HCT116 (cell line): ENCODE measurements at regions not wholly inside any gene's neighbourhood (a gene's known extent, or its start where the extent isn't known, plus 50 kb on each side); places are given as distances from the start of the nearest gene placed in this dataset.

ENCODE experiments used
- ATAC-seq: fragments of 200-7000 bp; cut with Tn5 transposase; 2 replicates; pipeline ENCODE4 v1.9.1; 2020; ENCODE audit warnings: mild to moderate bottlenecking, moderate library complexity
- BruUV-seq: library from RNA; stranded (reverse); fragments of 400-500 nt; replicated peaks from 2 replicates; lab custom pipeline; 2021; lab: Mats Ljungman, UMichigan
- CTCF ChIA-PET: fragments of 300-600 bp; sonication (Branson Sonifier 250); formaldehyde crosslinking; loops from one replicate; lab custom pipeline; 2021; ENCODE audit warnings: antibody characterized with exemption; lab: Charles Lee
- POLR2A ChIA-PET: fragments of 300-600, 350-600 bp; sonication (Branson Sonifier 250); formaldehyde crosslinking; loops from one replicate; lab custom pipeline; 2021; ENCODE audit warnings: antibody characterized with exemption; lab: Charles Lee
- RAD21 ChIA-PET, 2 experiments: fragments of 300-600 bp; sonication (Branson Sonifier 250); formaldehyde crosslinking; loops; one replicate each; lab custom pipeline; 2023; ENCODE audit warnings: low total read pairs in 2 of 2; ENCODE audit not compliant: uncharacterized antibody in 2 of 2, unreplicated experiment in 2 of 2, low non-redundant PET in 1 of 2; lab: Charles Lee
- DNase-seq: peaks from one replicate; pipeline ENCODE4 v3.0.0-alpha.2; 2010; ENCODE audit warnings: low read depth, low spot score
- H2AFZ ChIP-seq: fragments of 200-600 bp; shearing (Covaris generic), sonication (generic); 2 replicates; pipeline ENCODE4 v1.6.1; 2017; ENCODE audit warnings: low read depth, mixed run types, mixed read lengths, antibody characterized with exemption, low read length; ENCODE audit not compliant: poor library complexity, severe bottlenecking
- H3K27ac ChIP-seq: 2 replicates; pipeline ENCODE4 v1.5.1; 2012; ENCODE audit warnings: low read depth, low read length
- H3K27me3 ChIP-seq: fragments of 200-600 bp; sonication (generic); 2 replicates; pipeline ENCODE4 v1.6.1; 2016; ENCODE audit warnings: mixed run types, low read length, mixed read lengths; ENCODE audit not compliant: insufficient read depth
- H3K36me3 ChIP-seq, 2 experiments: fragments of 200-500 bp in 1 of 2; fragments of 200-600 bp in 1 of 2; sonication (Bioruptor generic) in 1 of 2; sonication (generic) in 1 of 2; 2 replicates each; pipeline versions ENCODE4 v1.5.1 to v1.6.1; 2014 to 2016; ENCODE audit warnings: low read length in 2 of 2, inconsistent platforms in 1 of 2, mixed read lengths in 1 of 2, mixed run types in 1 of 2; ENCODE audit not compliant: insufficient read depth in 2 of 2, control insufficient read depth in 1 of 2
- H3K4me1 ChIP-seq, 2 experiments: fragments of 200-600 bp in 1 of 2; sonication (generic) in 1 of 2; 2 replicates each; pipeline versions ENCODE4 v1.5.1 to v1.6.1; 2012 to 2017; ENCODE audit warnings: low read length in 2 of 2, inconsistent platforms in 1 of 2, mild to moderate bottlenecking in 1 of 2, mixed read lengths in 1 of 2, mixed run types in 1 of 2, moderate library complexity in 1 of 2; ENCODE audit not compliant: insufficient read depth in 2 of 2, control insufficient read depth in 1 of 2
- H3K4me2 ChIP-seq: fragments of 200-600 bp; sonication (generic); 2 replicates; pipeline ENCODE4 v1.6.1; 2017; ENCODE audit warnings: mixed run types, low read length, mixed read lengths
- H3K4me3 ChIP-seq, 2 experiments: fragments of 200-600 bp in 1 of 2; sonication (generic) in 1 of 2; replicated peaks in 1 of 2; 2 replicates each; pipeline ENCODE4 v1.5.1; 2011 to 2016; ENCODE audit warnings: low read length in 2 of 2, control low read depth in 1 of 2, low read depth in 1 of 2, mild to moderate bottlenecking in 1 of 2, mixed read lengths in 1 of 2, mixed run types in 1 of 2
- H3K79me2 ChIP-seq: fragments of 200-600 bp; sonication (generic); 2 replicates; pipeline ENCODE4 v1.6.1; 2017; ENCODE audit warnings: mild to moderate bottlenecking, mixed run types, low read length, moderate library complexity, mixed read lengths; ENCODE audit not compliant: insufficient read depth
- H3K9ac ChIP-seq: fragments of 200-600 bp; sonication (generic); 2 replicates; pipeline ENCODE4 v1.6.1; 2016; ENCODE audit warnings: low read length, mixed read lengths
- H3K9me2 ChIP-seq: fragments of 200-600 bp; sonication (generic), shearing (Covaris generic); 2 replicates; pipeline ENCODE4 v1.6.1; 2017; ENCODE audit warnings: mixed run types, mild to moderate bottlenecking, moderate library complexity; ENCODE audit not compliant: insufficient read depth
- H3K9me3 ChIP-seq, 2 experiments: fragments of 200-500 bp in 1 of 2; fragments of 200-600 bp in 1 of 2; sonication (Bioruptor generic) in 1 of 2; sonication (generic) in 1 of 2; 2 replicates each; pipeline ENCODE4 v1.6.1; 2014 to 2017; ENCODE audit warnings: low read length in 2 of 2, mixed read lengths in 2 of 2, inconsistent platforms in 1 of 2, low read depth in 1 of 2, mild to moderate bottlenecking in 1 of 2, mixed run types in 1 of 2, moderate library complexity in 1 of 2; ENCODE audit not compliant: control insufficient read depth in 1 of 2, insufficient read depth in 1 of 2
- H4K20me1 ChIP-seq: fragments of 200-600 bp; sonication (generic), shearing (Covaris generic); 2 replicates; pipeline ENCODE4 v1.6.1; 2017; ENCODE audit warnings: mixed run types, mild to moderate bottlenecking, moderate library complexity; ENCODE audit not compliant: insufficient read depth
- ELF1 ChIP-seq: IDR thresholded peaks from 2 replicates; pipeline ENCODE4 v1.6.1; 2012; ENCODE audit warnings: low read depth, borderline replicate concordance
- FOSL1 ChIP-seq: IDR thresholded peaks from 2 replicates; pipeline ENCODE4 v1.6.1; 2012; ENCODE audit warnings: low read depth
- JUND ChIP-seq: IDR thresholded peaks from 2 replicates; pipeline ENCODE4 v1.6.1; 2012
- POLR2A ChIP-seq: IDR thresholded peaks from 2 replicates; pipeline ENCODE4 v1.7.0; 2011; ENCODE audit warnings: borderline replicate concordance; ENCODE audit not compliant: insufficient read depth, insufficient read length; ENCODE audit errors: extremely low read depth
- SIN3A ChIP-seq: IDR thresholded peaks from 2 replicates; pipeline ENCODE4 v1.6.1; 2012; ENCODE audit warnings: low read depth
- SRF ChIP-seq: IDR thresholded peaks from 2 replicates; pipeline ENCODE4 v1.6.1; 2012; ENCODE audit warnings: low read depth
- intact Hi-C: fragments of 100-400 bp; cut with micrococcal nuclease; formaldehyde crosslinking; loops from 2 replicates; pipeline ENCODE4 v1.10.0; 2022
- TF ChIP-seq, protein P1 (sequence below): IDR thresholded peaks from 2 replicates; pipeline ENCODE4 v1.6.1; 2012
- TF ChIP-seq, protein P2 (sequence below): IDR thresholded peaks from 2 replicates; pipeline ENCODE4 v1.6.1; 2012; ENCODE audit warnings: low read depth

DNA sequence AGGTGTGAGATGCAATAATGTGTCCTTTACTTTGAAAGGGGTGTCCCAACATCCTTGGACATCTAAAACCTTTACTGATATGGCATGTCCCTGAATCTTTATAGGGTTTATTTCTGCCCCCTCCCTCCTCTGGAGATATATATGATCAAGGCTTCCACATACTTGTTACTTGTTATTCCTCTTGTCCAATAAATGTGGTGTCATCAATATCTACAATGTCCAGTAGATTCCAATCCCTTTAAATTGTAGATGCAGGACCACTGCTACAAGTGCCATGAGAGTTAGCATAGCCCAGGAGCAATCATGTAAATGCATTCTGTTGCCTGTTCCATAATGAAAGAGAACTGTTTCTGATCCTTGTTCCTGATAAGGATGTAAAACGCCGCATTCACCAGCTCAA is 479.7 kb upstream of the MEIS1 start:
- no peaks in the 10 kb centered on the region; the same call in 1 of the 2 replicates for H4K20me1 ChIP-seq
- TF ChIP-seq POLR2A: no peak
- no peak for TF ChIP-seq JUND
- TF ChIP-seq, protein P1, sequence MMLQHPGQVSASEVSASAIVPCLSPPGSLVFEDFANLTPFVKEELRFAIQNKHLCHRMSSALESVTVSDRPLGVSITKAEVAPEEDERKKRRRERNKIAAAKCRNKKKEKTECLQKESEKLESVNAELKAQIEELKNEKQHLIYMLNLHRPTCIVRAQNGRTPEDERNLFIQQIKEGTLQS: no peak
- no peak for TF ChIP-seq SRF
- TF ChIP-seq ELF1: no peak
- TF ChIP-seq FOSL1: no peak
- no peak for TF ChIP-seq SIN3A
- TF ChIP-seq, protein P2, sequence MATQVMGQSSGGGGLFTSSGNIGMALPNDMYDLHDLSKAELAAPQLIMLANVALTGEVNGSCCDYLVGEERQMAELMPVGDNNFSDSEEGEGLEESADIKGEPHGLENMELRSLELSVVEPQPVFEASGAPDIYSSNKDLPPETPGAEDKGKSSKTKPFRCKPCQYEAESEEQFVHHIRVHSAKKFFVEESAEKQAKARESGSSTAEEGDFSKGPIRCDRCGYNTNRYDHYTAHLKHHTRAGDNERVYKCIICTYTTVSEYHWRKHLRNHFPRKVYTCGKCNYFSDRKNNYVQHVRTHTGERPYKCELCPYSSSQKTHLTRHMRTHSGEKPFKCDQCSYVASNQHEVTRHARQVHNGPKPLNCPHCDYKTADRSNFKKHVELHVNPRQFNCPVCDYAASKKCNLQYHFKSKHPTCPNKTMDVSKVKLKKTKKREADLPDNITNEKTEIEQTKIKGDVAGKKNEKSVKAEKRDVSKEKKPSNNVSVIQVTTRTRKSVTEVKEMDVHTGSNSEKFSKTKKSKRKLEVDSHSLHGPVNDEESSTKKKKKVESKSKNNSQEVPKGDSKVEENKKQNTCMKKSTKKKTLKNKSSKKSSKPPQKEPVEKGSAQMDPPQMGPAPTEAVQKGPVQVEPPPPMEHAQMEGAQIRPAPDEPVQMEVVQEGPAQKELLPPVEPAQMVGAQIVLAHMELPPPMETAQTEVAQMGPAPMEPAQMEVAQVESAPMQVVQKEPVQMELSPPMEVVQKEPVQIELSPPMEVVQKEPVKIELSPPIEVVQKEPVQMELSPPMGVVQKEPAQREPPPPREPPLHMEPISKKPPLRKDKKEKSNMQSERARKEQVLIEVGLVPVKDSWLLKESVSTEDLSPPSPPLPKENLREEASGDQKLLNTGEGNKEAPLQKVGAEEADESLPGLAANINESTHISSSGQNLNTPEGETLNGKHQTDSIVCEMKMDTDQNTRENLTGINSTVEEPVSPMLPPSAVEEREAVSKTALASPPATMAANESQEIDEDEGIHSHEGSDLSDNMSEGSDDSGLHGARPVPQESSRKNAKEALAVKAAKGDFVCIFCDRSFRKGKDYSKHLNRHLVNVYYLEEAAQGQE: no peak
- ChIA-PET RAD21 (no interaction called here), CTCF (no interaction called here), POLR2A (no interaction called here)
- DNase-seq (no peak), ATAC-seq (no peak)
- H3K27ac ChIP-seq: no peak overlapping the region
- intact Hi-C loops: no loop called here
- BruUV-seq: no TSS peak
- H3K4me1 ChIP-seq: no peaks in the 10 kb centered on the region
- H3K9me3 ChIP-seq: no peaks in the 10 kb centered on the region
- no peak overlapping the region for H3K4me3 ChIP-seq
- H3K9me2 ChIP-seq: no peaks in the 10 kb centered on the region
- no peaks in the 10 kb centered on the region for H3K79me2 ChIP-seq
- H3K9ac ChIP-seq: no peak overlapping the region
- H3K4me2 ChIP-seq: no peak overlapping the region
- H3K36me3 ChIP-seq: no peaks in the 10 kb centered on the region
- no peaks in the 10 kb centered on the region for H3K27me3 ChIP-seq
- no peak overlapping the region for H2AFZ ChIP-seq
